ENCODE measurements at regions not wholly inside any gene's neighbourhood (a gene's known extent, or its start where the extent isn't known, plus 50 kb on each side); places are given as distances from the start of the nearest gene placed in this dataset.
"Not testable (repeated sequence)": the region's sequence is repeated elsewhere in the genome, so short reads cannot be mapped to it uniquely, and the experiment has no call there.

- no peak for DNase-seq
Observed at GRCh38 chr5:155514105-155514563, 500.6 kb downstream of the KIF4B start.

DNA sequence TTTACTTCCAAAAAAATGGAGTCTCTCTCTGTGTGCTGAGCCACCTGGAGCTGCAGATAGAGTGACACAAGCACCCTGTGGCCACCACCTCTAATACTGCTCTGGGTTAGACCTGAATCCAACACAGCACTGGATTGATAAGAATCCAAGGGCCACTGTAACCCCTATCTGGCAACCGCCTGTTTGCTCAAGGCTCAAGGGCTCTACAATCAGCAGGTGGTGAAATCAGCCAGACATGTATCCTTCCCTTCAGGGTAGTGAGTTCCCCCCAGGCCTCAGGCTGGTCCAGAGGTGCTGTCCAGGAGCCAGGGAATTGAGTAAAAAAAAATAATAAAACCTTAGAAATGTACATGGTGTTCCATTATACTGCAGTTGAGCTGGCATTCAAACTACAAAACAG, 509.0 kb downstream of the KIF4B start:
- DNase-seq = no peak

DNA sequence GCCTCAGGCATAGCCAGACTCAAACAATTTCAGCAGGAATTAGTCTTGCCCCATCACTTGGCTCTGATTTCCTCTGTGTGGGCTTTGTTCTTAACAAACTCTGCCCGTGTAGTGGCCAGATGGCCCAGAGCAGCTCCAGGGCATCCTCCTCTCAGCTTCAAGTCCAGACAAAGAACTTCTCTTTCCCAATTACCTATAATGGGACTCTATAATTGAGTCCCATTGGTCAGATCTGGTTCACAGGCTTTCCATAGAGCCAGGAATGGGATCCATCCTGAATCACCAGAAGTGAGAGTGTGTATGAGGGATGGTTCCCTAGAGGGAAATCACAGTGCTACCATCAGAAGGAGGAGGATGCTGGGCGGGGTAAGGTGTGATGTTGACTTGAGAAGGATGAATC, 515.8 kb downstream of the KIF4B start:
- no peak for DNase-seq

GRCh38 chr5:155530046-155530445, 516.5 kb downstream of the KIF4B start:
- no peak for DNase-seq

DNA sequence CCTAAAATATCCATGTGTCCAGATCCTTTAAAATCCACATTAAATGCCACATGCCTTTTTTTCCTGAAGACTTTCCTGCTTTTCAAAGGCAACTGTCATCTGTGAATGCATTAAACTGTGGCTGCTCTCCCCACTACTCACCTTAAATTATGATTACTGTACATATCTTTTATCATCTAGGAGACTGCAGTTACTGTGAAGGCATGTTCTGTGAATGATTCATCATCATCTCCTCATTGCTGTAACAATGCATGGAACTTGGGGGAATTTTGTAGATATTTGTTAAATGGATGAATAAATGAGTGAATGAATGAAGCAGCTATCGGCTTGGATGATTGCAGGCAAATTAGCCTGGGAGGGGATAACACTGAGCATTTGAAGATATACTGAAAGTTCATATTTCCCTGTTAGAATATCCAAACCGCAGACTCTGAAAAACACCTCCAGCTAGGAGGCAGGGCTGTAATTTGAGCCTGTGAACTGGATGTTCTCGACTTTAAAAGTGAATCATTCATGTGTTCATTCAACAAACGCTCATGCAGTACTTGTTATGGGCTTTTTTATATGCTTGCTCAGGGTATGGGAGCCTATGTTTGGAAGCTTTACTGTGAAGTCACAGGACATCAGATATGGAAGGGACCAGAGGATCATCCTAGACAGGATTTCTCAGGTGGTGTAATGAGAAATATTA, 519.2 kb downstream of the KIF4B start:
- no peak for DNase-seq

- no peak for DNase-seq
Observed at GRCh38 chr5:155540000-155540595, 526.5 kb downstream of the KIF4B start.

DNA sequence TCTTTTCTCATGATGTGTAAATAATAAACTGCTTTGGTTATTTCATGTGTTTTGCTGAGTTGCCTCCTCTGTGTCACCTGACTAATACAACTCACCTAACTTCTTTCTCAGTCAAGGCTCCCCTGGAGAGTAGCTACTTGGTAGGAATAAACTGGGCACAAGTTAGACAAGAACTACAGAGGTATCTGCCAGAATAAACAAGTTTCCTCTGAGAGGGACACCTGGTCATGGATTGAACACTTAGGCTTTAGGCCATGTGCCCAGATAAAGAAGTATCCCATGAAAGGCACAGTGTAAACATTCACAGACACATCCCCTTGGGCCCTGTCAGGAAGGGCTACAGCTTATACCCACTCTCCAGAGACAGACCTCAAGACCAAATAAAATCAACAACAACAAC, 532.5 kb downstream of the KIF4B start:
- DNase-seq = no peak

DNA sequence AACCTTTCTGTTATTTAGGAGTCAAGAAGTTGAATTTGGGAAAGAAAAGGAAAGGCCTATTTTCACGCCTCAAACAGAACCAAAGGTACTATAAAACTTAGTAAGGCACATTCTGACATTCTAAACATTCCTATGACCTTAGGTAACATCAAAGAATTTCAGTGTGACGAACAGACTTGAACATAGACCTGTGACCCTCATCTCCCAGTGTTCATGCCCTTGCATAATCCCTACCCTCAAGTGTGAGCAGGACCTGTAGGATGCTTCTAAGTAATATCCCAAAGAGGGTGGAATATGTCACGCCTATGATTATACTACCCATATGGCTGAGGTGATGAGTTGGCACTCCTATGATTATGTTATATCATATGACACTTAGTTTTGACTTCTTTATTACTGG, 540.9 kb downstream of the KIF4B start:
- DNase-seq = no peak

DNA sequence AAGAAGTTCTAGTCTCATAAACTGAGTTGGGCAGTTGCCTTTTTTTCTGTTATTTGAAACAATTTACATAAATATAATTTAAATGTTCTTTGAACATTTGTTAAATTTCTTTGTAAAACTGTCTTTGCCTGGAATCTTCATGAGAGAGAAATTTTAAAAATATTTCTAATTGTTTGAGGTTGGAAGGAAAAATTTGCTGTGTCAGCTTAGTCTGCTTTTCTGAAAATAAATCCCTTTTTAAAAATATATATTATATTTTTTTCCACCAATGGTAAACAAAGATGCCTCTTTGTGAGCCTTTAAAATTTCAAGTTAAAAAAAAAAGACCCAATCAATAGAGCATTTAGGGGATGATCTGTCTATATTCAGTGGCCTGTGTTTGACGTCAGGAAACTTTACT, 542.7 kb downstream of the KIF4B start:
- no peak for DNase-seq

DNA sequence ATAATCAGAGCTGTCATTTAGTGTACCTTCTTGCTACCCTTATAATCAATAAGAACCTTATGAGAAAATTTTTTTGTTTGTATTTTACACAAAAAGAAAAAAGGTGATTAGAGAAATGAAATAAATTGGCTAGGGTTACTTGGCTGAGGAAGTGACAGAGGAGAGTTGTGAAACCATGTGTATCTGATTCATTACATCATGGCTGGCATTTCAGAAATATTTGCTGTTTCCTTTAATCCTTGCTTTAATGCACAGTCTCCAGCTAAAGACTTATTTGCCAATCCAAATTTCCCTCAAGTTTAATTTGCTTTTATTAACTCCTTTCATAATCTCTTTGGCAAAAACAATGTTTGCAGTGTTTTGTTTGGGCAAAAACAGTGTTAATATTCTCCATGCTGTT, 543.1 kb downstream of the KIF4B start:
- no peak for DNase-seq

GRCh38 chr5:155562158-155562557, 548.6 kb downstream of the KIF4B start:
- no peak for DNase-seq

- no peak for DNase-seq
Observed at GRCh38 chr5:155564541-155564940, 551.0 kb downstream of the KIF4B start.

- DNase-seq = no peak
Observed at GRCh38 chr5:155575861-155576260, 562.3 kb downstream of the KIF4B start.

DNA sequence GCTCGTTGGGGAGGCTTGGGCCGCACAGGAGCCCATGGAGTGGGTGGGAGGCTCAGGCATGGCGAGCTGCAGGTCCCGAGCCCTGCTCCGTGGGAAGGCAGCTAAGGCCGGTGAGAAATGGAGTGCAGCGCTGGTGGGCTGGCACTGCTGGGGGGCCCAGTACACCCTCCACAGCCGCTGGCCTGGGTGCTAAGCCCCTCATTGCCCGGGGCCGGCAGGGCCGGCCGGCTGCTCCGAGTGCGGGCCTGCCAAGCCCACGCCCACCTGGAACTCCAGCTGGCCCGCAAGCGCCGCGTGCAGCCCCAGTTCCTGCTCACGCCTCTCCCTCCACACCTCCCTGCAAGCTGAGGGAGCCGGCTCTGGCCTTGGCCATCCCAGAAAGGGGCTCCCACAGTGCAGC, 573.3 kb downstream of the KIF4B start:
- DNase-seq = not testable (repeated sequence)

DNA sequence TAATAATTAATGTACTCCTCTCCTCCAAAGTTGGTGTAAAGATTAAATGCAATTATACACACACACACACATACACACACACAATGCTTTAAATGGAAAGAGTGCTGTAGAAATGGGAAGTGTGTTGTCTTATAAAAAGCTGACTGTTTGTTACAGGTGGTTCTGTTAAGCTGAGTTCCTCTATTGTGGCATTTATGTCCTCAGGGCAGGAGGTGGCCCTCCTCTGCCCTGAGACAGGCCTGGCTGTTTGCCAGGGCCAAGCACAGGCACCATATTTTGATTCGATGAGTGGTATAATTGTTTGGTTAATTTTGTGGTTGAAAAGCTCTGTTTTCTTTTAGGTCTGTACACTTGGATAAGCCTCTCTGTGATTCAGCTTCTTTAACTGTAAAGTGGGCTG, 573.9 kb downstream of the KIF4B start:
- DNase-seq = no peak

- no peak for DNase-seq
Observed at GRCh38 chr5:155591273-155591672, 577.7 kb downstream of the KIF4B start.

- DNase-seq = no peak
Observed at GRCh38 chr5:155594270-155594669, 580.7 kb downstream of the KIF4B start.

DNA sequence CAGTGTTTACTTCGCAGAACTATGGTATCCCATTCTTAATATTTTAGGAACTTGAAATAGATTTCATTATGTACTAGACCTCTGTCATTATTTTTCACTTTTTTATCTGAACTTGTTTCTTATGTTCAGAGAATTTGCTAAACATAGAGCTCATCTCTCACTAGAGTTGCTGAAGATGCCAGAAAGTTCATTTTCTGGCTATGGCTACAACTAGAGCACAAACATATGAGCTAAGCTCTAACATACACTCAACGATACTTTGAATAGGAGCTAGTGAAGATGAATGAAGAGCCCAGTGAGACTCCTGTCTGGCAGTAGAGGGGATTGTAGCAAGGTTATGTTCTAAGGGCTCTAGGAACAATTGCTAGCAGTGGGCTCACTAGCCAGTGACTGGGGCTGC, 582.2 kb downstream of the KIF4B start:
- peak; percentile 28 for DNase-seq

DNA sequence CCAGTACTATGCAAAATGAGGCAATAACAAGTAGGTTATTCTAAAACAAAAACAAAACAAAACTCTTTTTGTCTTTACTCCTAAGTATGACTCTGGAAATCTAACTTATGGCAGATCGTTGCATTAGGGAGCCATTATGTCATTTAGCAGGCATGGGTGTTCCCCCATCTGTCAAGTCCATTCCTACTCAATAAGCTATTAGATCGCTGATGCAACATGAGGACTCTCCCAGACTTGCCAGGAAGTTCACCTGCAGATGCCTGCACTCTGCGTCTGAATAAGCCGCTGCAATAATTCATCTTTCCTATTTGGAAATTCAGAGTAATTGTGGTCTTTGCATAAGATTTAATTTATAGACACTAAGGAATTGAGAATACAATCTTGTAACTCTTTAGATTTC, 585.0 kb downstream of the KIF4B start:
- no peak for DNase-seq

DNA sequence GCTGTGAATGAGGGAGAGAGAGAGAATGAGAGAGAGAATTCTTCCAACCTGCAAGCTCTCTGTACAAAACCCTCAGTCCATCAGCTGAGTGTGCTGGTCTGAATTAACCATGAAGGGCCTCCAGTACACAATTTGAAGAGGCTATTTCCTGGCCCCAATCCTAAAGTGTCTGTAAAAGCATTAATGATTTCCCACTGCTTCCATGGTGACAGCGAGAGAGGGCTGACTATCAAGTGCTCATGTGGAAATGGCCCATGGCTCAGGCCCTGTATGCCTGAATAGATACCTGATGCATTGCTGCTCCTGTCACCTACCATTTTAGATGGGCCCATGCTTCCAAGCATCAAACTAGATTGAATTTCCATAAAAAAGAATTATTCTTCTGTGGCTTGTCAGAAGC, 592.4 kb downstream of the KIF4B start:
- no peak for DNase-seq

DNA sequence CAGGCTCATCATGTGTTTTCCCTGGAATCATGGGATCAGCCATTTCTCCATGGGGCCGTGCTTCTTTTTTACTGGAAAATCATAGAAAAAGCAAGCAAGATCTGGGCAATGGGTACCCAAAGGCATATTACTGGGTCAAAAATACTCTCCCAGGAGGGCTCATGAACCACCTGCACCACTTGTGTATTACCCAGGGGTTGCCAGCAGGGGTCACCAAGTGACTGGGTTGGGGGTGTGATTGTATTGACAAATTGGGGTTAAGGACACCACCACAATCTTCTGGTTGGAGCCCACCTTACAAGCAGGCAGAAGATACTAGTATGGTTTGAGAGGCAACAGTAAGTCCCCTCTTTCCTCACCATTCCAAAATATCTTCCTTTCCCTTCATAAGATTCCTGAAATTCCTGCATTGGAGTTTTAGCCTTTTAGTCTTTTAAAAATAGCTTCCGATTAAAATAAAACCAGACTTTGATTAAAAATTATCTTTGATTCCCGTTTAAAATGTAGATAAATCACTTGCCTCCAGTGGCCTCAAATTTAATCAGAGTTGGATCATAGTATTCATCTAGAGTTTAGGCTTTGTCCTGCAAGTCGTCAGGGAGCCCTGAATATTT, 603.3 kb downstream of the KIF4B start:
- DNase-seq = no peak

DNA sequence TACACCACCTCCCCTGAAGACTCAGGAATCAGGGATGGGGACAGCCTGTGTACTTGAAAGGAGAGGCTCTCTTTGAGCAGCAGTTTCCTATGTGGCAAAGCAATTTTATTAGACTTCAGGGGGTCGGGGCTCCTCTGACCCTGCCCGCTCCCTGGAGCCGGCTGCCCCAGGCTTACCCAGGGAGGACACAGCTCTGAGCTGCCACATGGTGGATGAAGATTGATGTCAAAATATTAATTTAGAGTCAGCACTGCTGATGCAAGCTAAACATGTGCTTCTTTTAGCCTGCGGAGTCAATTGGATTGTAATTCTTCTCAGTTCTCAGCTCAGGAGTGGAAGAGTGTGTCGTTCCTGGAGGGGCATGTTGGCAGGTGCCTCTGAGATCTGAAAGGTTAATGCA, 606.1 kb downstream of the KIF4B start:
- DNase-seq = no peak

GRCh38 chr5:155620821-155621410, 607.4 kb downstream of the KIF4B start:
- DNase-seq = no peak
